Epithelial cell of esophagus (primary cell): ENCODE measurements at regions not wholly inside any gene's neighbourhood (a gene's known extent, or its start where the extent isn't known, plus 50 kb on each side); places are given as distances from the start of the nearest gene placed in this dataset.

Experiments
- DNase-seq: peaks from one replicate; pipeline ENCODE4 v3.0.0; 2010; ENCODE audit warnings: low read depth
- H3K4me3 ChIP-seq: 2 replicates; pipeline ENCODE4 v1.5.1; 2011; ENCODE audit warnings: mild to moderate bottlenecking, low read length, control low read depth
- TF ChIP-seq, protein P1 (sequence below): IDR thresholded peaks from 2 replicates; pipeline ENCODE4 v1.5.1; 2011; ENCODE audit warnings: low read depth, mild to moderate bottlenecking, low read length, control low read depth, inconsistent platforms; ENCODE audit not compliant: insufficient read depth; ENCODE audit errors: missing control alignments

DNA sequence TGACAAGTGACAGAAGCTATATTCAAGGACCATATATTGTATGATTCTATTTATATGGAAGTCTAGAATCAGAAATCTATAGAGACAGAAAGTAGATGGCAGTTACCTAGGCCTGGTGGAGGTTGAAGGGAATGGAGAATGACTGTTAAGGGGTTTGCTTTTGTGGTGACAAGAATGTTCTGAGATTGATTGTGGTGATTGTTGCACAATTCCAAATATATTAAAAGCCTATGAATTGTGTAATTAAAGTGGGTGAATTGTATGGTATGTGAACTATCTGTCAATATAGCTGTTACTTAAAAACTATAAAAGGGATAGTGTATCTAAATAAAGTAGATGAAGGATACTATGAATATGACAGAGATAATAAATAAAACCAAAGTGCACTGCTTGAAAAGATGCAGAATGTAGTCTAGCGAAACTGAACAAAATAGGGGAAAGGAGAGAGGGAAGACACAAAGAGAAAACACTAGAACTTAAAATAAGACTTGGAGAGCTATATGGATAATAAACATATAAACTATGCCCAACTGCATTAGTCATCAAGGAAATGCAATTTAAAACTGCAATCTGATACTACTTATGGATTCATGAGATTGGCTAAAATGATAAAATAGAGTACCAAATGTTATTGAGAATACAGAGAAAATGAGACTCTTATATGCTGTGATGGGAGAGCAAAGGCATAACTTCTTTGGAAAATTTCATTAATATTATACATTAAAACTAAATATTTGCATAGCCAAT is 82.1 kb upstream of the BANK1 start:
- TF ChIP-seq, protein P1, sequence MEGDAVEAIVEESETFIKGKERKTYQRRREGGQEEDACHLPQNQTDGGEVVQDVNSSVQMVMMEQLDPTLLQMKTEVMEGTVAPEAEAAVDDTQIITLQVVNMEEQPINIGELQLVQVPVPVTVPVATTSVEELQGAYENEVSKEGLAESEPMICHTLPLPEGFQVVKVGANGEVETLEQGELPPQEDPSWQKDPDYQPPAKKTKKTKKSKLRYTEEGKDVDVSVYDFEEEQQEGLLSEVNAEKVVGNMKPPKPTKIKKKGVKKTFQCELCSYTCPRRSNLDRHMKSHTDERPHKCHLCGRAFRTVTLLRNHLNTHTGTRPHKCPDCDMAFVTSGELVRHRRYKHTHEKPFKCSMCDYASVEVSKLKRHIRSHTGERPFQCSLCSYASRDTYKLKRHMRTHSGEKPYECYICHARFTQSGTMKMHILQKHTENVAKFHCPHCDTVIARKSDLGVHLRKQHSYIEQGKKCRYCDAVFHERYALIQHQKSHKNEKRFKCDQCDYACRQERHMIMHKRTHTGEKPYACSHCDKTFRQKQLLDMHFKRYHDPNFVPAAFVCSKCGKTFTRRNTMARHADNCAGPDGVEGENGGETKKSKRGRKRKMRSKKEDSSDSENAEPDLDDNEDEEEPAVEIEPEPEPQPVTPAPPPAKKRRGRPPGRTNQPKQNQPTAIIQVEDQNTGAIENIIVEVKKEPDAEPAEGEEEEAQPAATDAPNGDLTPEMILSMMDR = no peak
- no peak overlapping the region for H3K4me3 ChIP-seq
- peak; percentile 6 for DNase-seq

DNA sequence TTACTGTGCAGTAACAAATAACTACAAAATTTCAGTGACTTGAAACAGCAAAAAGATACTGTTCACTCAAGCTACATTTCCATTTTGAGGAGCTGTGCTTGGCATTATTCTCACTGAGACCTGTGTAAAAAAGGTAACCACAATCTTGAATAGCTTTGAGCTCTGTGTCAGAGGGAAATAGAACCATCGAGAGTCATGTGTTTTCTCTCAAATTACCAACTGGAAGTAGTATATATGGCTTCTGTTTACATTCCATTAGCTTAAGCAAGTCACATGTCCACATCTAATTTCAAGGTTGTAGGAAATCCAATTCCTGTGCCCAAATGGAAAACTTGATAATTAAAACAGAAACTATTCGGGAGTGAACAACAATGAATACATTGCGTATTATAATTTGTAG is 82.9 kb upstream of the BANK1 start:
- DNase-seq = no peak
- TF ChIP-seq, protein P1 = no peak
- H3K4me3 ChIP-seq = no peak overlapping the region

DNA sequence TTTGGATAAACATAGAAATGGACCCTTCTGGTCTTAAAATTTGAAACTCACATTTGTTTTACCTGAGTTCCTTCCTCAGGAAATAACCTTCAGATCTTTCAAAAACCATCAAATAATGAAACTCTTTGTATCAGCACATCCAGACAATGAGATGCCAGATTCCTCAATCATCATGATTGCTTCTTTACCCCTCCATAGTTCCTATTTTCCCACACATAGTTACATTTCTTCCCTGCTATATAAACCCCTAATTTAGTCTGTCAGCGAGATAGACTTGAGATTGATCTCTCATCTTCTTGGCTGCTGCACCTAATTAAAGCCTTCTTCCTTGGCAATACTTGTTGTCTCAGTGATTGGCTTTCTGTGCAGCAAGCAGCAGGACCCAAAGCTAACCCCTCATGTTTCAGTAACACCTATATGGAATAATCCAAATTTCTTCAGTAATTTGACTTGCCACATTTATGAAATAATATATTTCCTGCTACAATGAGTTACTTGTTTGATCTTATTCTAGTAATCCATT is 83.9 kb upstream of the BANK1 start:
- no peak for DNase-seq
- H3K4me3 ChIP-seq = no peak overlapping the region
- TF ChIP-seq, protein P1 = no peak

DNA sequence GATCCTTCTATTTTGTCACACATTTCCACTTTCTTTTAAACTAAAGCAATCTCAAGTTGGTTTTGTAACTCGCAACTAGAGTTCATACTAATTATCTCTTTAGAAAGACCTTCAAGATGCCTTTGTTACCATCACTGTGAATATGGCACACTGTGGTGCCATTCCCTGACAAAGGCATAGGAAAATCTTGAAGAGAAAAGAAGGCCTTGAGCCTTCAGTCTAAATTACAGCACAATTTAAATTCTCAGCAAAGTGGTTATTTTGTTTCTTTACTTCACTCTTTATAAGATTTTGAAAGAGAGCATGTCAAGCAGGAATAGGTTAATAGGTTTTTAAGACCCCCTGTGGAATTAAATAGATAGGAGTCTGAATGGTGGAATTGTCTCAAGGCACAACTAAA is 89.0 kb upstream of the BANK1 start:
- TF ChIP-seq, protein P1 = no peak
- DNase-seq = no peak
- H3K4me3 ChIP-seq = no peak overlapping the region

DNA sequence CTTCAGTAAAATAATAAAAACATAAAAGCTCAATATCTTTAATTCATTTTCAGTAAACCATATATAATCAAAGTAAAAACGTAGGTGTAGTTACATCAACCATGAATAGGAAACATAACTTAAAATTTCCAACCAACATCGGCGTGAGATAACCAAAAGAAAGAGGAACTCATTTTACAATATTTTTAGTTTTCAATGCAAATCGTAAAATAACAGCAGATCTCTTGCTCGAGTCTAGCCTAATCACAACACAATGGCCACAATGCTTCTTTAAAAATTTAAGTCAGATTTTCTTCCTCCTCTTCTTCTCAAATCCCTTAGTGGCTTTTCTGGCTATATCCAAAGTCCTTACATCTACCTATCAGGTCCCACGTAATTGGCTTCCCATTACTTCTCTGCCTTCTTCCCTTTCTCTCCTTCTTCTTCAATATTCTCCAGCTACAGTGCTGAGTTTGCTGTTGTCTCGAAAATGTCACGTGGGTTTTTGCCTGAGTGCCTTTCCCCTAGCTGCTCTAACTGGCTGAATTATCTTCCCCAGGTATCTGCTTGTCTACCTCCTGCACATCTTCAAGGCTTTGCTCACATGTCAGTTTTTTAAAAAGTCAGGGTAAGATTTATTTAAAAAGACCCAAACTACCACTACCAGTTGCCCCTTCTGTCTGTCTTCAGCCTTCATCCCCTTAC is 90.9 kb upstream of the BANK1 start:
- no peak for DNase-seq
- TF ChIP-seq, protein P1 = no peak
- H3K4me3 ChIP-seq = no peak overlapping the region

DNA sequence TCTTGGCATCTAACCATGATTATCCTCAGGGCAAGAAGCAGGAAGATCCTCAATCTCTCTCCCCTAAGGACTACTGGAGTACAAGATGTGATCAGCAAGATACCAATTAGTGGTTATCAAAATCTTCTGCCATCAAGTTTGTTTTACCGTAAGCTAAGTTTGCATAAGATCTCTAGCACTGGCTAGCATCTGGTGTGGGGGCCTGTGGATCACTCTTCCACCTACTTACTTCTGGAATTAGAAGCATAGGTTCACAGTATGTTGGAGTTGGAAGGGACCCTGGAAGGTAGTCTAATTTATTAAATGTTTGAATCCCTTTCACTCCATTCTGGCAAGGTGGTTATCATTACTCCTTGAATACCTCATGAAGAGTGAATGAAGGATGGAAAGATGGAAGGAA is 93.3 kb upstream of the BANK1 start:
- no peak for DNase-seq
- TF ChIP-seq, protein P1 = no peak
- H3K4me3 ChIP-seq = no peak overlapping the region
